ENCODE measurements at regions not wholly inside any gene's neighbourhood (a gene's known extent, or its start where the extent isn't known, plus 50 kb on each side); places are given as distances from the start of the nearest gene placed in this dataset.

DNA sequence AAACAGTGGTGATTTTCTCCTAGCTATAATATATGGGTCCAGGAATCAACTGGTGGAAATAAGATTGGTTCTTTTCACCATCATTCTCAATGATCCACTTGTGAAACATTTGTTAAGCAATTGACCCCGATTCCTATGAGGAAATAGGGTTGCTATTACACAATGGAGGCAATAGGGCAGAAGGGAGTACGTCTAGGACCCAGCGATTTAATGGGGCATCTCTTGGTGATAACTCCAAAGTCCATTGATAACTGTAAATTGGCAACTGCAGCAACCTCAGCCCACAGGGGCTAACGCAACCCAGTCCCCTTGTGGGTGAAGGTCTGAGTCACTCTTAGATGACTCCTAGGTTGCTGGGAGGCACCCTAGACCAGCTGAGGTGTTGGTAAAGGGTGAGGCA is 62.5 kb upstream of the BARHL2 start:
- TF ChIP-seq, protein P1, sequence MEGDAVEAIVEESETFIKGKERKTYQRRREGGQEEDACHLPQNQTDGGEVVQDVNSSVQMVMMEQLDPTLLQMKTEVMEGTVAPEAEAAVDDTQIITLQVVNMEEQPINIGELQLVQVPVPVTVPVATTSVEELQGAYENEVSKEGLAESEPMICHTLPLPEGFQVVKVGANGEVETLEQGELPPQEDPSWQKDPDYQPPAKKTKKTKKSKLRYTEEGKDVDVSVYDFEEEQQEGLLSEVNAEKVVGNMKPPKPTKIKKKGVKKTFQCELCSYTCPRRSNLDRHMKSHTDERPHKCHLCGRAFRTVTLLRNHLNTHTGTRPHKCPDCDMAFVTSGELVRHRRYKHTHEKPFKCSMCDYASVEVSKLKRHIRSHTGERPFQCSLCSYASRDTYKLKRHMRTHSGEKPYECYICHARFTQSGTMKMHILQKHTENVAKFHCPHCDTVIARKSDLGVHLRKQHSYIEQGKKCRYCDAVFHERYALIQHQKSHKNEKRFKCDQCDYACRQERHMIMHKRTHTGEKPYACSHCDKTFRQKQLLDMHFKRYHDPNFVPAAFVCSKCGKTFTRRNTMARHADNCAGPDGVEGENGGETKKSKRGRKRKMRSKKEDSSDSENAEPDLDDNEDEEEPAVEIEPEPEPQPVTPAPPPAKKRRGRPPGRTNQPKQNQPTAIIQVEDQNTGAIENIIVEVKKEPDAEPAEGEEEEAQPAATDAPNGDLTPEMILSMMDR (IDR thresholded peaks at IDR 0.05): no peak
- DNase-seq: no peak
- H3K9me3 ChIP-seq: no peaks in the 10 kb centered on the region
- no peaks in the 10 kb centered on the region for H3K36me3 ChIP-seq
- H3K4me3 ChIP-seq: no peak overlapping the region
- intact Hi-C loops (cut with DNase I): no loop called here
- no peak overlapping the region for H3K27ac ChIP-seq
- H3K4me1 ChIP-seq: no peaks in the 10 kb centered on the region
- no peaks in the 10 kb centered on the region for H3K27me3 ChIP-seq
- ATAC-seq: no peak

DNA sequence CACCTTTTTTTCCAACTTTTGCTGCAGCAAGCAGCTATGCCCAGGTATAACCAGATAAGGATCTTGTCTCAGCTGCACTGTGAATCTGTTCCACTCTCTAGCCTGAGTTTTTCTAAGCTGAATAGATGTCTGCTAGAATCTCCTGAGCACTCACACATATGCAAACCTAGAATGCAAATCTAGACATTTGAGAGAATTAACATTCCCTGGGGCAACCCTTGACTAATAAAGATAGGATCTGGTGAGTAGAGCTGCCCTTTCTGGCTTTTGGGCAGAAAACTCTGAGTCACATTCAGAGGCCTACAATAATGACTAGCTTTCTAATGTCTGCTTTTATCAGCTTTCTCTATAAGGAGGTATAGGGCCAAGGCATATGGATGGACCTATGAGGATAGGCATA is 61.4 kb upstream of the BARHL2 start:
- H3K4me3 ChIP-seq: no peak overlapping the region
- H3K36me3 ChIP-seq: no peaks in the 10 kb centered on the region
- H3K27me3 ChIP-seq: no peaks in the 10 kb centered on the region
- H3K27ac ChIP-seq: no peak overlapping the region
- DNase-seq (no peak), ATAC-seq (no peak)
- H3K9me3 ChIP-seq: no peaks in the 10 kb centered on the region
- no peaks in the 10 kb centered on the region for H3K4me1 ChIP-seq
- intact Hi-C loops (cut with DNase I): no loop called here
- TF ChIP-seq, protein P1 (IDR thresholded peaks at IDR 0.05): no peak

DNA sequence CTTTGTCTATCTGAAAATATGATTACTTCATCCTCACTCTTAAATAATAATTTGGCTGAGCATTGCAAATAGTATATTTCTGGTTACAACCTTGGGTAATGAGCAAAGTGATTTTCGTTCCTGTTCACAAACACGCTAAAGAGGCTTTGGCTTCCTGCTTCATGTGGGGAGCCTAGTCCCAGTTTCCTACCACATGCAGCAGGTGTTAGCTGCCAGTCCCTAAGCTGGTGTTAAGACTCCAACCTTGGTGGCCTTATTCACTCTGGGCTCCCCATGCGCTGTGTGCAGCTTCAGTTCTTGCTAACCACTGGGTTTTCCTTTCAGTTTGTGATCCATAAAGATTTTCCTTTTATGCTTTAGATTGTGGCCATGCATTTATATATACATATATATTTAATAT is 56.7 kb upstream of the BARHL2 start:
- H3K36me3 ChIP-seq: no peaks in the 10 kb centered on the region
- DNase-seq (no peak), ATAC-seq (no peak)
- H3K4me1 ChIP-seq: no peaks in the 10 kb centered on the region
- H3K9me3 ChIP-seq: no peaks in the 10 kb centered on the region
- H3K27me3 ChIP-seq: no peaks in the 10 kb centered on the region
- H3K4me3 ChIP-seq: no peak overlapping the region
- no peak overlapping the region for H3K27ac ChIP-seq
- intact Hi-C loops (cut with DNase I): no loop called here
- TF ChIP-seq, protein P1 (IDR thresholded peaks at IDR 0.05): no peak

DNA sequence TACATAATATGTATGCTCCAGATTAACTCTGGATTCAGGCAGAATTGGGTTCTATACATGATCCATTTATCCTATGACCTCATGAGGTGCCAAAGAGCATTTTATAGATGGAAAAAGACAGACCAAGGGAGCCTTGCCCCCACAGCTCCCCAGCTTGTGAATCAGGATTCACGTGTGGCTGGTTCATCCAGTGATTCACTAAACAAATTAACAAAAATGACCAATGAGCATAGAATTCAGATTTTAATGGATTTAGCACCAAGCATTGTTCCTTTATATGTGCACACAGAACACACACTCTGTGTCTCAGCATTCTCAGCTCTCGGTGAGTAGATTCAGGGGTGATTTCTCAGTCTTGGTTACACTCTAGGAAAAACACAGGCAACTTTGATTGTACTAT is 51.7 kb upstream of the BARHL2 start:
- intact Hi-C loops (cut with DNase I): no loop called here
- H3K4me3 ChIP-seq: no peak overlapping the region
- ATAC-seq (no peak), DNase-seq (no peak)
- H3K27me3 ChIP-seq: peaks cover 0 to 2% of the 10 kb centered on the region in 2 donors
- no peaks in the 10 kb centered on the region for H3K4me1 ChIP-seq
- H3K36me3 ChIP-seq: no peaks in the 10 kb centered on the region
- TF ChIP-seq, protein P1 (IDR thresholded peaks at IDR 0.05): no peak
- no peaks in the 10 kb centered on the region for H3K9me3 ChIP-seq
- H3K27ac ChIP-seq: no peak overlapping the region

DNA sequence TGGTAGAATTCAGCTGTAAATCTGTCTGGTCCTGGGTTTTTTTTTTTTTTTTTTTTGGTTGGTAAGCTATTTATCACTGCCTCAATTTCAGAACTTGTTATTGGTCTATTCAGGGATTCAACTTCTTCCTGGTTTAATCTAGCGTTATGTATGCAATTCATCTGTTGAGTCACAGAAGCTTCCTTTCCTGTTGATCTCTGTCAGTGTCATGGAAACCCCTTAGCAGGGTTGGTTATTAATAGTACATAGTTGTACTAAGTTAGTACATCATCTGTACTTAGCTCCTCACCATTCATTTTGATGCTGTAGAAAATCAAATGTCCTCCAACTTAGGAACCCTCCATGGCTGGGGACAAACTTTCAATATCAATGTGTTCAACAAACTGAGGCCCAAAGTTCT is 51.0 kb upstream of the BARHL2 start:
- Histone ChIP-seq H3K36me3 (no peaks in the 10 kb centered on the region), H3K27me3 (peaks cover 0 to 5% of the 10 kb centered on the region in 2 donors), H3K4me3 (no peak overlapping the region), H3K27ac (no peak overlapping the region), H3K4me1 (no peaks in the 10 kb centered on the region), H3K9me3 (no peaks in the 10 kb centered on the region)
- ATAC-seq: no peak
- DNase-seq: no peak
- intact Hi-C loops (cut with DNase I): no loop called here
- TF ChIP-seq, protein P1 (IDR thresholded peaks at IDR 0.05): no peak
